ENCODE measurements at regions not wholly inside any gene's neighbourhood (a gene's known extent, or its start where the extent isn't known, plus 50 kb on each side); places are given as distances from the start of the nearest gene placed in this dataset.

DNA sequence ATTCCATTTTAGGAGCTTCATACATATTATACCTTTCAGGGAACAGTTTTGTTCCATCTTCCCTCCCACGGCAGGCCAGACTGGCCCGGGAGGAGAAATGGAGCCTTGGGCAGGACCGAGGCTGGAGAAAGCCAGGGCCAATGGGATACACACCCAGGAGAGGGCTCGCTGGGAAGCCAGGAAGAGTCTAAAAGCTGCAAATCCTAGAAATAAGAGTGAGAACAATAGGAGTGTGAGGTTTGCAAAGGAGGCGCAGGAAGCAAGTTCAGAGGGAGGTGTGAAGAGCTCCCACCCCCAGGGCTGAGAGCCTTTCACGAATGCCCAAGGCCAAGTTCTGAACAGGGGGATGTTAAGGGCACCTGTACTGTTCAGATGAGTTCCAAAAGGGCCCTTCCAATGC, 67.5 kb upstream of the CPSF6 start (continued):
- TF ChIP-seq ZNF596 (tag by site-specific recombination; IDR thresholded peaks at IDR 0.05): no peak
- no peak for TF ChIP-seq ZNF239 (tag by site-specific recombination; IDR thresholded peaks at IDR 0.05)

DNA sequence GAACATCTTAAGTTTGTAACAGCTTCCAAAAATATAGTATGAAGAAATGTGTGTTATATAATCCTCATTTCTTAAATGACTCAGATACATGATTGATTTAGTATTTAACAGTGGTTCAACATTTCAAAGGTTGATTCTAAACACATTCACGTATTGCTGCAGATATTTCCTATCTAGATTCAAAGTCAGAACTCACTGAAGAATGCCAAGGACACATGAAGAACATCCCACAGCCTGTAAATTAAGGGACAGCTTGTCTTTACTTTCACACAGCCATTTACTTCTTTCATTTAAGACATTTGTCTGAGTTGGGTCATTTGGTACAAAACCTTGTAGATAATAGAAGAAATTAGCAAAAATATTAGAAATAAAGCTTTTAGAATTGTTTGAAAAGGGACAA, 66.9 kb upstream of the CPSF6 start:
- Histone ChIP-seq H3K9me3 (ENCODE audit: control insufficient read depth, insufficient read depth, low read depth, low read length) (no peaks in the 10 kb centered on the region), H3K4me3 (ENCODE audit: low read depth, low read length) (no peak overlapping the region), H3K36me3 (ENCODE audit: control insufficient read depth in 2 of 2, insufficient read depth in 1 of 2, low read length in 2 of 2) (no peaks in the 10 kb centered on the region), H3K4me1 (ENCODE audit: control insufficient read depth, insufficient read depth, low read length) (no peaks in the 10 kb centered on the region), H3K27ac (ENCODE audit: extremely low read depth, low read depth, low read length) (no peak overlapping the region)
- TF ChIP-seq, protein P1, sequence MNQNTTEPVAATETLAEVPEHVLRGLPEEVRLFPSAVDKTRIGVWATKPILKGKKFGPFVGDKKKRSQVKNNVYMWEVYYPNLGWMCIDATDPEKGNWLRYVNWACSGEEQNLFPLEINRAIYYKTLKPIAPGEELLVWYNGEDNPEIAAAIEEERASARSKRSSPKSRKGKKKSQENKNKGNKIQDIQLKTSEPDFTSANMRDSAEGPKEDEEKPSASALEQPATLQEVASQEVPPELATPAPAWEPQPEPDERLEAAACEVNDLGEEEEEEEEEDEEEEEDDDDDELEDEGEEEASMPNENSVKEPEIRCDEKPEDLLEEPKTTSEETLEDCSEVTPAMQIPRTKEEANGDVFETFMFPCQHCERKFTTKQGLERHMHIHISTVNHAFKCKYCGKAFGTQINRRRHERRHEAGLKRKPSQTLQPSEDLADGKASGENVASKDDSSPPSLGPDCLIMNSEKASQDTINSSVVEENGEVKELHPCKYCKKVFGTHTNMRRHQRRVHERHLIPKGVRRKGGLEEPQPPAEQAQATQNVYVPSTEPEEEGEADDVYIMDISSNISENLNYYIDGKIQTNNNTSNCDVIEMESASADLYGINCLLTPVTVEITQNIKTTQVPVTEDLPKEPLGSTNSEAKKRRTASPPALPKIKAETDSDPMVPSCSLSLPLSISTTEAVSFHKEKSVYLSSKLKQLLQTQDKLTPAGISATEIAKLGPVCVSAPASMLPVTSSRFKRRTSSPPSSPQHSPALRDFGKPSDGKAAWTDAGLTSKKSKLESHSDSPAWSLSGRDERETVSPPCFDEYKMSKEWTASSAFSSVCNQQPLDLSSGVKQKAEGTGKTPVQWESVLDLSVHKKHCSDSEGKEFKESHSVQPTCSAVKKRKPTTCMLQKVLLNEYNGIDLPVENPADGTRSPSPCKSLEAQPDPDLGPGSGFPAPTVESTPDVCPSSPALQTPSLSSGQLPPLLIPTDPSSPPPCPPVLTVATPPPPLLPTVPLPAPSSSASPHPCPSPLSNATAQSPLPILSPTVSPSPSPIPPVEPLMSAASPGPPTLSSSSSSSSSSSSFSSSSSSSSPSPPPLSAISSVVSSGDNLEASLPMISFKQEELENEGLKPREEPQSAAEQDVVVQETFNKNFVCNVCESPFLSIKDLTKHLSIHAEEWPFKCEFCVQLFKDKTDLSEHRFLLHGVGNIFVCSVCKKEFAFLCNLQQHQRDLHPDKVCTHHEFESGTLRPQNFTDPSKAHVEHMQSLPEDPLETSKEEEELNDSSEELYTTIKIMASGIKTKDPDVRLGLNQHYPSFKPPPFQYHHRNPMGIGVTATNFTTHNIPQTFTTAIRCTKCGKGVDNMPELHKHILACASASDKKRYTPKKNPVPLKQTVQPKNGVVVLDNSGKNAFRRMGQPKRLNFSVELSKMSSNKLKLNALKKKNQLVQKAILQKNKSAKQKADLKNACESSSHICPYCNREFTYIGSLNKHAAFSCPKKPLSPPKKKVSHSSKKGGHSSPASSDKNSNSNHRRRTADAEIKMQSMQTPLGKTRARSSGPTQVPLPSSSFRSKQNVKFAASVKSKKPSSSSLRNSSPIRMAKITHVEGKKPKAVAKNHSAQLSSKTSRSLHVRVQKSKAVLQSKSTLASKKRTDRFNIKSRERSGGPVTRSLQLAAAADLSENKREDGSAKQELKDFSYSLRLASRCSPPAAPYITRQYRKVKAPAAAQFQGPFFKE (tag by site-specific recombination; IDR thresholded peaks at IDR 0.05; ENCODE audit: borderline replicate concordance): no peak
- no peak for TF ChIP-seq ZNF777 (tag by site-specific recombination; IDR thresholded peaks at IDR 0.05; ENCODE audit: borderline replicate concordance)
- no peak for TF ChIP-seq ZNF157 (tag by site-specific recombination; IDR thresholded peaks at IDR 0.05)
- TF ChIP-seq GLI4 (tag by site-specific recombination; IDR thresholded peaks at IDR 0.05): no peak
- no peak for TF ChIP-seq KLF16 (tag by site-specific recombination; IDR thresholded peaks at IDR 0.05)
- no peak for TF ChIP-seq ZNF830 (tag by site-specific recombination; IDR thresholded peaks at IDR 0.05; ENCODE audit: low read depth)
- TF ChIP-seq, protein P2, sequence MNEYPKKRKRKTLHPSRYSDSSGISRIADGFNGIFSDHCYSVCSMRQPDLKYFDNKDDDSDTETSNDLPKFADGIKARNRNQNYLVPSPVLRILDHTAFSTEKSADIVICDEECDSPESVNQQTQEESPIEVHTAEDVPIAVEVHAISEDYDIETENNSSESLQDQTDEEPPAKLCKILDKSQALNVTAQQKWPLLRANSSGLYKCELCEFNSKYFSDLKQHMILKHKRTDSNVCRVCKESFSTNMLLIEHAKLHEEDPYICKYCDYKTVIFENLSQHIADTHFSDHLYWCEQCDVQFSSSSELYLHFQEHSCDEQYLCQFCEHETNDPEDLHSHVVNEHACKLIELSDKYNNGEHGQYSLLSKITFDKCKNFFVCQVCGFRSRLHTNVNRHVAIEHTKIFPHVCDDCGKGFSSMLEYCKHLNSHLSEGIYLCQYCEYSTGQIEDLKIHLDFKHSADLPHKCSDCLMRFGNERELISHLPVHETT (tag by site-specific recombination; IDR thresholded peaks at IDR 0.05): no peak
- TF ChIP-seq, protein P3, sequence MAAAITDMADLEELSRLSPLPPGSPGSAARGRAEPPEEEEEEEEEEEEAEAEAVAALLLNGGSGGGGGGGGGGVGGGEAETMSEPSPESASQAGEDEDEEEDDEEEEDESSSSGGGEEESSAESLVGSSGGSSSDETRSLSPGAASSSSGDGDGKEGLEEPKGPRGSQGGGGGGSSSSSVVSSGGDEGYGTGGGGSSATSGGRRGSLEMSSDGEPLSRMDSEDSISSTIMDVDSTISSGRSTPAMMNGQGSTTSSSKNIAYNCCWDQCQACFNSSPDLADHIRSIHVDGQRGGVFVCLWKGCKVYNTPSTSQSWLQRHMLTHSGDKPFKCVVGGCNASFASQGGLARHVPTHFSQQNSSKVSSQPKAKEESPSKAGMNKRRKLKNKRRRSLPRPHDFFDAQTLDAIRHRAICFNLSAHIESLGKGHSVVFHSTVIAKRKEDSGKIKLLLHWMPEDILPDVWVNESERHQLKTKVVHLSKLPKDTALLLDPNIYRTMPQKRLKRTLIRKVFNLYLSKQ (tag by site-specific recombination; IDR thresholded peaks at IDR 0.05; ENCODE audit: borderline replicate concordance): no peak
- TF ChIP-seq ZNF660 (tag by site-specific recombination; IDR thresholded peaks at IDR 0.05): no peak
- TF ChIP-seq ZNF146 (tag by site-specific recombination; IDR thresholded peaks at IDR 0.05): no peak
- no peak for TF ChIP-seq ZNF473 (tag by site-specific recombination; IDR thresholded peaks at IDR 0.05)
- no peak for TF ChIP-seq ZFP41 (tag by site-specific recombination; IDR thresholded peaks at IDR 0.05; ENCODE audit: borderline replicate concordance)
- TF ChIP-seq GLIS1 (tag by site-specific recombination; IDR thresholded peaks at IDR 0.05): no peak
- TF ChIP-seq GFI1B (tag by site-specific recombination; IDR thresholded peaks at IDR 0.05): no peak
- TF ChIP-seq HOXC10 (CRISPR knock-in tag; IDR thresholded peaks at IDR 0.05): no peak
- no peak for TF ChIP-seq ZNF555 (tag by site-specific recombination; conservative IDR thresholded peaks at IDR 0.05)
- no peak for TF ChIP-seq ZNF76 (tag by site-specific recombination; IDR thresholded peaks at IDR 0.05; ENCODE audit: borderline replicate concordance, low read depth)
- TF ChIP-seq, protein P4, sequence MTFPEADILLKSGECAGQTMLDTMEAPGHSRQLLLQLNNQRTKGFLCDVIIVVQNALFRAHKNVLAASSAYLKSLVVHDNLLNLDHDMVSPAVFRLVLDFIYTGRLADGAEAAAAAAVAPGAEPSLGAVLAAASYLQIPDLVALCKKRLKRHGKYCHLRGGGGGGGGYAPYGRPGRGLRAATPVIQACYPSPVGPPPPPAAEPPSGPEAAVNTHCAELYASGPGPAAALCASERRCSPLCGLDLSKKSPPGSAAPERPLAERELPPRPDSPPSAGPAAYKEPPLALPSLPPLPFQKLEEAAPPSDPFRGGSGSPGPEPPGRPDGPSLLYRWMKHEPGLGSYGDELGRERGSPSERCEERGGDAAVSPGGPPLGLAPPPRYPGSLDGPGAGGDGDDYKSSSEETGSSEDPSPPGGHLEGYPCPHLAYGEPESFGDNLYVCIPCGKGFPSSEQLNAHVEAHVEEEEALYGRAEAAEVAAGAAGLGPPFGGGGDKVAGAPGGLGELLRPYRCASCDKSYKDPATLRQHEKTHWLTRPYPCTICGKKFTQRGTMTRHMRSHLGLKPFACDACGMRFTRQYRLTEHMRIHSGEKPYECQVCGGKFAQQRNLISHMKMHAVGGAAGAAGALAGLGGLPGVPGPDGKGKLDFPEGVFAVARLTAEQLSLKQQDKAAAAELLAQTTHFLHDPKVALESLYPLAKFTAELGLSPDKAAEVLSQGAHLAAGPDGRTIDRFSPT (tag by site-specific recombination; IDR thresholded peaks at IDR 0.05): no peak
- CTCF ChIA-PET: interaction anchor here (0.6 to 3.5 kb wide), 3 partner anchors 16 to 336 kb away, joined by 3 to 14 read pairs (median 4); no protein-coding TSS in a partner anchor
- POLR2A ChIA-PET: interaction anchor here (0.6 kb wide), 1 partner anchor 250 kb away, joined by 5 read pairs; no protein-coding TSS in a partner anchor

Data from HEK293 (cell line).